COLO668 (cell line): ENCODE measurements at regions not wholly inside any gene's neighbourhood (a gene's known extent, or its start where the extent isn't known, plus 50 kb on each side); places are given as distances from the start of the nearest gene placed in this dataset.

Experiments
- DNase-seq: peaks from one replicate; lab custom pipeline; 2025; ENCODE audit not compliant: unreplicated experiment; lab: John Stamatoyannopoulos, UW

DNA sequence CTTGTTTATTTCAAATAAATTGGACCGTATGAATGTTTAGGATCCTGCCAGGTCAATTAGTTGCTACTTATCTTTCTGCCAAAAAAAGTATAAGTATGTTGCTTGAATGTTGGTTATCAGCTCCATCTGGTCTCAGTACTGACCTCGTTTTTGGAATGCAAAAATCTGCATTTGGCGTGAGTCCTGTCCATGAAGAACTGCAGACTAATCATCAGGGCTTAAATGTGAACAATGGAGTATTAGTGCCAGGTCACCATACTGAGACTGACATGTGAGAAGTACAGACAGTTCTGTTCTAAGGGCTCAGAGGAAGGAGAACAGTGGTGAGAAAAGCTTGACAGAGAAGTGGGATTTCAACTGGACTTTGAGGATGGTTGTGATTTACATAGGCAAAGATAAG, 393.1 kb upstream of the SLC14A2 start:
- DNase-seq = no peak

DNA sequence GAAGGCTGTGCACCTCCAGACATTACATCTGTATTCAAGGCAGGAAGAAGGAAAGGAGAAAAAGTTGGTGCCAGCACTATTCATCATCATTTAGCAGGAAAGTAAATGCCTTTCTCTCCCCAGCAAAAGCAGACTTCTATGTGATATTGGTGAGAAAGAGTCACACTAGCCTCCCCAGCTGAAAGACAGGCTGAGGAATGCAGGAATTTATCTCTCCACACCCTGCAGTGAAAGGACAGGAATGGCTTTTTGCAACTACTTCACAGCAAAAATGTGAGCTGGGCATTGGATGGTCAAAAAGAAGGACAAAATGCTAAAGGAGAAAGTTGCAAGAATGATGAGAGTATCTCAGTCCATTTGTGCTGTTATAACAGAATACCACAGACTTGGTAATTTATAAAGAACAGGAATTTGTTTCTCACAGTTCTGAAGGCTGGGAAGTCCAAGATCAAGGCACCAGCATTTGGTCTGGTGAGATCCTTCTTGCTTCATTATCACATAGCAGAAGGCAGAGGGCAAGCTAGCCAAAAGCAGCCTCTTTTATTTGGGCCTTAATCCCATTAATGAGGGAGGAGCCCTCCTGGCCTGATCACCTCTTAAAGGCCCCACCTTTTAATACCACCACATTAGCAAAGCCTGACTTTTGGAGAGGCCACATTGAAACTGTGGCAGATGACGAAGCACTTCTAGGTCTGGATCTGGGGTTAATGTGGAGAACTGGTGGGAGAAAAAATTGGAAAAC, 388.1 kb upstream of the SLC14A2 start:
- no peak for DNase-seq

DNA sequence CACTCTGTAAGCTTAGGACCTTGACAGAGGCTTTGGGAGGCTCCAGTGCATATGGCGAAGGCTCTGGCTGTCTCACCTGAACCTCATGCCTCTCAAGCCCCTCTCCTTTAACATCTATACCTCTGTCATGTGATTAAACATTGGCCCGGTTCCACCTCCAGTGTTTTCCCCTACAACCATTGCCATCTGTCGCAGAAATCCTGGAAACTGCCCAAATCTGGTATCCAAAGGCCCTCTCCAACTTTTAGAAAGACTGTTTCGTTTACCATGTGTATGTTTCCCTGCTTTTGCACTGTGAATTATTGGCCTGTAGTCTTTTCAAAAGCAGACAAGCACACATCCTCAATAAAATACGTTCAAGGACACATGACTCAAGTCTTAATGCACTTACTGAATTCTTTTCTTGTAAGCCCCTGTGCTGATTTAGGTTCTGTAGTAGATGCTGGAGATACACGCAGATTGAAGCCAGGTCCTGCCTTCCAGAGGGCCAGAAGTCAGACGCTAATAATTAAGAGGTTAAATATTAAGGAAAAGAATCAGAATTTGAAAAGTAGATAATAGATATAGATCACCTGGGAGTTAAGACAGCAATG, 386.4 kb upstream of the SLC14A2 start:
- no peak for DNase-seq

DNA sequence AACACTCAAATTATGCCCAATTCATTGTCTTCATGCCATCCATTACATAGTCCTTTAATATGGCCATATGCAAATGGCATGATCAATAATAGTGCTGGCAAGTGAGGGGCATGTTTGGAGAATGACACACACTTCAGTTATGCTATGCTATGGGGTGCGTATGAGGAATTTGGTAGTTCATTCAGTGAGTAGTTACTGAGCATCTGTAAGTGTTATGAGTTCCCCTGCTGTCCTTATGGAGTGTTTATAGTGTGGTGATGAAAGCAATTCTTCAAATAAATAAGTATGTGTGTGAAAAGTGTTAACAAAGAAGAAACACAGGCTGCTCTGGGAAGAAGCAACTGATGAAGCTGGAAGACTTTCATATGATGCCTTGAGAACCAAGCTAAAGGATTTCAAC, 383.7 kb upstream of the SLC14A2 start:
- DNase-seq = no peak

DNA sequence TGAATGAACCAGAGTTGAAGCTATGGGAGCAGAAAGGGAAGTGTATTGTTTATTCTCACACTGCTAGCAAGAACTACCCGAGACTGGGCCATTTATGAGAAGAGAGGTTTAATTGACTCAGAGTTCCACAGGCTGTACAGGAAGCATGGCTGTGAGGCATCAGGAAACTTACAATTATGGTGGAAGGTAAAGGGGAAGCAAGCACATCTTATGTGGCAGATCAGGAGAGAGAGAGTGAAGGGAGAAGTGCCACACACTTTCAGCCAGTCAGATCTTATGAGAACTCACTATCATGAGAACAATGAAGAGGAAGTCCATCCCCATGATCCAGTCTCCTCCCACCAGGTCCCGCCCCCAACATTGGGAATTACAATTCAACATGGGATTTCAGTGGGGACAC, 383.2 kb upstream of the SLC14A2 start:
- no peak for DNase-seq

DNA sequence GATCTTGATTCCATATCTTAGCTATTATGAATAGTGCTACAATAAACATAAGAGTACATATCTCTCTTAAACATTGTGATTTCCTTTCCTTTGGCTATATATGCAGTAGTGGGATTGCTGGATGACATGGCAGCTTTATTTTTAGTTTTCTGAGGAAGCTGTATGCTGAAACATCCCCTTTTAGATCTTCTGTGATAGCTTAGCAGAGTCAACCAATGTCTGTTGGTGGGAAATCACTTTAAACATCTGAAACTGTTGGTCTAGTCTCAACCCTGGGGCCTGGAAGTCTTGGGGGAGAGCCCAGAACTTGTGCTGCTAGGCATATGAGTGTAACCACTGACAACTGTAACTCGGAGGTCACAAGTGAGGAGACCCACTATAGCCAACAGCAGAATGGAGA, 378.6 kb upstream of the SLC14A2 start:
- no peak for DNase-seq

DNA sequence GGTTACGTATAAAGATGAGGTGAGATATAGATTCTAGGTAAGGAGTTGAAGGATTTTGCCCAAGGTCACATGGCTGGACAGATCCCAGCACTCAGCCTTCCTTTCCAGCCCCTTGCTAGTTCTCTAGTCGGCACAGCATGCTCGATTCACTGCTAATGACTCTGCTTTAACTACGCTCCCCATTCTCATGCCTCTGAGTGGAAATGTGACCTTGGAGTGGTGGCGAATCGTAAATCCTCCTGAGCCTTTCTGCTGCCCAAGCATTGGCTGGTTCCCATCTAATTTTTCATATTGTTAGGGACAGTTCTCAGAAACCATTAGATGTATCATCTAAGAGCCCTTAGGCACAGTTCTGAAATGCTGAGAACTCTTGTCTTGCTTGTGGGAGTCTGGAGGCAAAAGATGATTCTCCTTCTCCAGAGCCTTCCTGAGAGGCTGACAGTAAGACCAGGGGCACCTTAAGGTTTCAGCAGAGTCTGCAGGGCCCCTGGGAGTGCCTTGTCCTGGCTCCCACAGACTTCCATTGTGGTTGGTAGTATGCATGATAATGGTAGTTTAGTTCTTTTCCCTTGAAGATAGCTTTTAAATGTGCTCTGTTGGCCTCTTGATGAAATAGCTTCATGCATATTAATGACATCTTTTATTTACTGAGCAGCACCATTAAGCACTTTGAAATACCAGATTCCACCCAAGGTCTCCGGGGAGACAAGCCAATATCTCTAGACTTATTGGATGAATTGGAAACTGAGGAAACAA, 377.8 kb upstream of the SLC14A2 start:
- DNase-seq = no peak

DNA sequence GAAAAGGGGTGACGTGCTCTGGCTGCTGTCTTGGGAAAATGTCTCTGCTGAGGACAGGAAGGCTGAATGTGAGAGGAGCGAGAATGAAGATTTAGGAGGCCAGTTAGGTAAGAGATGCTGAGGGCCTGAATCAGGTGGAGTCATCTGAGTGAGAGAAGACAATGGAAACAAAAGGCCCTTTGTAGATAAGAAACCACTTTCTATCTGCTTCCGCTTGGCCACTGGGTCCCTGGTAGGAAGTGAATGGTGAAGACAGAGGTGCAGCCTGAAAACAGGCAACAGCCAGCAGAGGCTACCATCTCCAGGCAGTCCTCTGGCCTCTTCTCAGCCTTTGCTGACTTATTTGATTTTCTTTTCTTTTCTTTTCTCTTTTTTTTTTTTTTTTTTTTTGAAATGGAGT, 374.0 kb upstream of the SLC14A2 start:
- no peak for DNase-seq

DNA sequence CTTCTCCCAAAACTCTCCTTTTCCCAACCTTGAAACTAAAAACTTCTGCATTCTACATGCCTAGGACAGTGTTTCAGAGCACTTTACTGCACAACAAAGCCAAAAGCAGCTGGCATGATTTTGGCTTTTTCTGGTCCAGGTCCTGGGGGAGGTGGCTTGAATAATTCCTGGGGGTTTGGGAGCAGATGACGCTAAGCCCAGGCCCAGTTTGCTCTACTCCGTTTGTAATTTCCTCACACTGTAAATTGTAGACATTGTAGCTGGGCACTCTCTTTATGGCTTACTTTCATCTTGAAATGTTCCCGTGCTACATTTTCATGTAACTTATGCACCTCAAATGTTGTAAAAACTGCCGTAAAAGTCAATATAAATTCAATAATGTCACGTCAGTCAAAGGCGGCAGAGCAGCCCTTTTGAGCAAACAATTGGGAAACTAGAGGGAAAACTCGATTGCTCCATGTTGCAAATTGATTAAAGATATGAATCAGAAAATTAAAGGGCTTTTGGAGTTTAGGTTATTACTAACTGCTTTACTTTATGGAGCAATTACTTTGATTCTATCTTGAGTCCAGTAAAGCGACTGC, 373.2 kb upstream of the SLC14A2 start:
- no peak for DNase-seq

DNA sequence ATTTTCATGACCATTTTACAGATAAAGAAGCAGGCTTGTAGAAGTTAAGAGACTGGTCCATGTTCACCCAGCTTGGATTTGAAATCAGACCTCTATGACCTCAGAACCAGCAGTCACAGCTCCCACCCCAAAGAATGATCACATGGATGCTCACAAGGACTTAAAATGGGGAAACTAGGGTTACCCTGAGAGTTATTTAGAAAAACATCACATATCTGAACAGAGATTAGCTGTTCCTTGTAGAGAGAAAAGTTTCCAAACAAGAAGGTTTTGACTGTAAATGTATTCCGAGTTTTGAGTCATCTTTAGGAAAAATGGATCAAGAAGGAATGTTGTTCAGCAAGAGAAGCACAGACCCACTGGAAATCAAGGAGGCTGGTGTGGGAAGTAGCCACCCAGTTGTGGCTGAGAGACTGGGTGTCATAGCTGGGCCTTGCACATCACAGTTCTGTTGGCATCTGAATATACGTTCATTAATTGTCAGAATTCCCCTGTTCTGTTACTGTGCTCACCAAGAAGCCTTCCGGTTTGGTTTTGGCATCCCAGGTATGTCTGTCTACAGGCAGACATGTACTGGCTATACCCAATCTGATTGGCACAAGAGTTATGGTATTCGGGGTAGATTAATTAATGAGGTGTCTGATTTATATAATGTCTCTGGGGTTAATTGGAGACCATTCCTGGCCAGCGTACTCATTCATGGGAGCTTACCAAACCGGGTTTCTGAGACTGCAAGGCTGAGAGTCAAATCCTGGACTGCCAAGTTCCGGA, 371.8 kb upstream of the SLC14A2 start:
- no peak for DNase-seq

DNA sequence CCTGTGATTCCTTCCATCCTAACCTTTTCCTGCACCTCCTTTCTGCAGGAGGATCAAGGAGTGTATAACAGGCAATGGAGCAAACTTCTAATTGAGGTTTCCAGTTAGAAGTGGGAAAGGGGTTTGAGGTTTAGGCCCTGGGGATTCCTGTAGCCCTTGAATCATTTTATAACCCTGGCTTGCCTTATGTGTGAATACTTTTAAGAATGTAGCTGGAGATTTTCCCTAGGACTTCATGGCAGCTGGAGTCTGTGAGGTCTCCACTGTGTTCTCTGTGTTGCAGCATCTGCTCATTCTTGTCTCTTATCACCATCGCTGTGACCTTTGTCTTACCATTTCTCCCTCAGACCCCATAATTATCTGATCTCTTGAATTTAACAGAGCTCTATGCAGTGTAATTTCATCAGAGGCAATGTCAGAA, 370.2 kb upstream of the SLC14A2 start:
- DNase-seq = no peak

DNA sequence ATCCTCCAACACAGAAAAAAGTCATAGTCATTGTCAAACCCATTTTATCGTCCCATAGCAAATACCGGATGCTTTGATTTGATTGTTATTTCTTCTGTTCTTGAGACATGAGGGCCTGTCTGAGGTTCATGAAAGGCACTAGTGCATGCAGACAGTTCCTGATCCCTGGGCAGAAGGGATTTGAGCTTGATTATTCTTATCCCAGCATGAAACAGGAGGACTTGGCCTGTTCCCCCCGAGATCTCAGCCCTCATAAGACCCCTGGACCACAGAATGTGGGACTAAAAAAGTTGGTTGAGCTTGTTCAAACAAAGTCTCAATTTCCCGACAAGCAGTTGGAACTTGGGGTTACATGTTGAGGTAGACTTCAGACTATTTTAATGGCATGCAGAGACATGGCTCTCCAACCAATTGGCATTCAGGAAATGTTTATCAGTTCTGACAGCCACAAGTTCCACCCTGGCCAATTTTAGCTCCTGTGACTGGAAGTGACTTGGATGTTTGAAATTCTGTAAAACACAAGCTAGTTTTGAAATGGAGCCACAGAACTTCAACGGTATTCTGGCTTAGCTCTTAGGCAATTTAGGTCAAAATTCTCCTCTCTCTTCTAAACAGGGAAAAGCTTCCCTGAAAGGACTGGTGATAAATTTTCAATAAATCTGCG, 366.9 kb upstream of the SLC14A2 start:
- no peak for DNase-seq

DNA sequence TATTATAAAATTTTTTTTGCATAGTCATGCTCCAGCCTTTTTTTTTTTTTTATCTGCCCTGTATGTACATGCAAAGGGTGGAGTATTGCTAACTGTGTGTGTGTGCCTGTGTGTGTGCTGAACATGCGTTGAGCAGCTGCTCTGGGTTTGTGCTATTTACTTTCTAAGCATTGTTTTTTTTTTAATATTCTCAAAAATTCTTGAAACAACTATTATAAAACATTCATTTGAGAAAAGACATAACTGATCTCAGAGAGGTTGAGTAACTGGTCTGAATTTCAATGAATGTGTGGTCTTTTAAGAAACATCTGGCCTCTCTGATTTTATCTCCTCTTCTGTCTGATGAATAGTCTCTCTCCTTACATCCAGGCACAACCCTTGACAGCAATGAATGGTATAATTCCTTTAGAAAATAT, 366.0 kb upstream of the SLC14A2 start:
- DNase-seq = no peak

DNA sequence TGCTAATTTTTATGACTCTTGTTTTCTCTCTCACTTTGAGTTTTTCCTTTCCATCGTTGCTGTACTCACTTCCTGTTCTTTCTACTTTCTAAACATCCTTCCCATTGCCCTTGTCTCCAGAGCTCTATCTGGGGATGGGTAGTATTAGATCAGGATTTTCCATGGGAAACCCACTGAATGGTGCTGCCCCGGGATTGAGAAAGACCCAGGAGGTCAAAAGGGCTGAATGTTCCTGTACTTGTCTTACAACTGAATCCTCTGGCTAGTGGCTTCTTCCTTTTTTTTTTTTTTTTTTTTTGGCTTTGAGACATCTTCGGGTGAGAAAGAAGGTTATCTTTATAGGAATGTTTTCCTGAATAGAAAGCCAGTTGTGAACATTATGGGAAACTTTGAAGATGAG, 364.8 kb upstream of the SLC14A2 start:
- DNase-seq = no peak

DNA sequence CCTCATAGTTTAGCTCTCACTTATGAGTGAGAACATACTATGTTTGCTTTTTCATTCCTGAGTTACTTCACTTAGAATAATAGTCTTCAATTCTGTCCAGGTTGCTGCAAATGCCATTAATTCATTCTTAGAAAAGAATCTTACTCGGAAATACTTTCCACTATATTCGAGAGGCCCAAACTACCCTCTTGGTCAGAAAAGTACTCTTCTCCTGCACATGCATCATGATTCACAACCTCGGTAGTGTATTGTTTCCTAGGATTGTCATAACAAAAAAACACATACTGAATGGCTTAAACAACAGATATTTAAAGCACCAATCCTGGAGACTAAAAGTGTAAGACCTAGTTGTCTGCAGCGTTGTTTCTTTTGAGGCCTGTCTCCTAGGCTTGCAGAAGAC, 364.0 kb upstream of the SLC14A2 start:
- DNase-seq = no peak

DNA sequence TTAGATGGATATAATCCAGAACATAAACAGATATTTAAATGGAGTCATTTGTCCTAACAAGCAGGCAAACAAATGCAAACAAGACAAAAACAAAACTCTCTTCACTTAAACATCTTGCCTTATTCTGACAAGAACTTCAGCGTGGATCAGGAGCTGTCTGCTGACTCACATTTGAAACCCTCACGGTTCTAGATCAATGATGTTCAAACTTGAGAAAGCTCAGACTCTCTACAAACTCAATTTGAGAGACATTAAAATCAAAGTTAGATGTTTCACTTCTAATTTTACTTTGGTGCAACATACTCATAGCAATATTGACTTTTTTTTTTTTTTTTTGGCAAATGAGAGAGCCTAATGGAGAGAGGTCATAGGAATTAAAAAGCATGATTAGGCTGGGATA, 362.8 kb upstream of the SLC14A2 start:
- no peak for DNase-seq

DNA sequence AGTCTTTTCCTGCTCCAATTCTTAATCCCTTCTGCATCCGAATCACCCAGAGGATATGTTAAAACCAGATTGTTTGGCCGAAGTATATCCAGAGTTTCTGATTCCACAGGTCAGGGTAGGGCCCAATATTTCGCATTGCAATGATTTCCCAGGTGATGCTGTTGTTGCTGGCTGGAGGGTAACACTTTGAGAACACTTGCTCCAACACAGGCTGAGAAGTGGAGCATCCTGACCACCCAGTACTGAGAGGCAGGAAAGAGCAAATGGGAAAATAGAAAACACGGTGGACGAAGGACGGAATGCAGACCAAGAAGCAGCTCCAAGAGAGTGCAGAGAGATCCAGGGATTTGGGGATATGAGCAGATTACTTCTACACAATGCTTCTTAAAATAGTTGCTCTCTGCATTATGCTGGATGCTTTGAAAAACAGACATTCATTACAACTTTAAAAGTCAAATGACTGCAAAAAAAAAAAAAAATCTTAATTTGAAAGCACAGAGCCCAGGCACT, 362.2 kb upstream of the SLC14A2 start:
- no peak for DNase-seq

DNA sequence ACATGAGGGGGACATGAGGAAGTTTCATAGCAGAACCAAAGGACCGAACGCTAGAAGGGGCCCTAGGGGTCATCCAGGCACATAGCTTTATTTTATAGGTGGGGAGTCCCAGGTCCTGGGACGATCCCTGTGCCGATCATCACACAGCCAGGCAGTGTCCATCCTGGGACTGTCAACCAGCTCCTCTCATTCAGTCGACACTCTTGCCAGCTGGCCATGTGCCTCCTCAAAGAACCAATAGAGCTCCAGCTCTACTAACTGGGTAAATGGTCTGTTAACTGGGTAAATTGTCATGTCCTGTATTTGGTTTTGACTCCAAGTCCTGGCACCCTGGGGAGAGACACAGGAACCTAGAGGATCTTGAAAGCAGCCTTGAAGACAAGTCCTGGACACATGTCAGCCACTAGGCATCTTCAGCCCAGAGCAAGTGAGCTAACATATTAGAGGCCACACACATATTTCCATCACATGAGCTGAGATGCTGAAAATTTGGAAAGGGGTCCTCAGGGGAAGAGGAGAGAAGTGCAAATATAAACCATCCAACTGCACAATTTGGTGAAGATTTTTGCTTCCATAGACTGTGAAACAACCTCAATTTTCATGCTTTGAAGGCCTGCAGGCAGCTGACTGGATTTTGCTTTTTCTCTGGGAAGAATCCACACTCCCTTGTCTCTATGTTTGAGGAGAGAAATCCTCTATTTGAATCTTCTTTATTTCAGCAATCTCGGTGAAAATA, 361.1 kb upstream of the SLC14A2 start:
- DNase-seq = no peak

DNA sequence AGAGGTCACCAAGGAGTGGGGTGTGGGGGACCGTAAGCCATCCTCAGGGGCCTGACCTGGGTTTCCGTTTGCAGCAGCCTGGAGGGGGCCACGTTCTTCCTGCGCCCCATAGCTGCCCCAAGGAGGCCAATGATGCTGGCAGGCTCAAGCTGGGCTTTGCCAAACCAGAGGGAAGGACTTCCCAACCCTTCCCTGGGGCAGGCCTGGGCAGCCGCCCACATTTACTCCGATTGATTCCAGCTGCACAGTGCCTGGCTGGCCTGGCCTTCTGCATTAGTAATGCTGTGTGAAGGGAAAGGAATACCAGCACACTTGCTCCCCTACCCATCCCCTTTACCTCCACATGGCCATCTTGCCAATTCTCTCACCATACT, 360.6 kb upstream of the SLC14A2 start:
- no peak for DNase-seq
